GM19324 (cell line): ENCODE measurements at regions not wholly inside any gene's neighbourhood (a gene's known extent, or its start where the extent isn't known, plus 50 kb on each side); places are given as distances from the start of the nearest gene placed in this dataset.

Experiments used
- ATAC-seq: cut with Tn5 transposase; IDR thresholded peaks from one replicate; pipeline ENCODE4 v1.9.1; 2021; ENCODE audit warnings: mild to moderate bottlenecking, moderate library complexity; ENCODE audit not compliant: unreplicated experiment, low FRiP score

- ATAC-seq: no peak
Measured at GRCh38 chr10:58017719-58018367, 249.9 kb downstream of the IPMK start.

GRCh38 chr10:58016614-58017013 is 251.1 kb downstream of the IPMK start:
- no peak for ATAC-seq

GRCh38 chr10:58014436-58014835 is 253.3 kb downstream of the IPMK start:
- ATAC-seq: no peak

- ATAC-seq: no peak
Measured at GRCh38 chr10:58013406-58013805, 254.3 kb downstream of the IPMK start.

GRCh38 chr10:58010073-58010702 is 257.5 kb downstream of the IPMK start:
- no peak for ATAC-seq

DNA sequence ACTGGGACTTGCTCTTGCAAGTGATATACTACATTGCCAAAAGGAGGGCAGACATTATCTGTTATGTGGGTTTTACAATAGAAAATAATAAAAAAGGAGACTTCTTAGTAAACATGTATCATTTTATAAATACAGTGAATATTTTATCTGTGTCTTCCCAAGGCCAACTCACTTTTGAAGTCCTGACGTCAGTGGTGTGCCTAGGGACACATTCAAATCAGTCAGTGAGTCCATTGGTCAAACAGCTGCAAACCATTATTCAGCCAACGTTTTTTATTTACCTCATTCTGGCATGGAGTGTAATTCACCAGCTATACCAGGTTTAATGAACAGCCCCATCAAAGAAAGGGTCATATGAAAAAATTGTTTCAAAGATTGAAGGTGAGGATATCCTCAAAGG is 263.7 kb downstream of the IPMK start:
- ATAC-seq: no peak

DNA sequence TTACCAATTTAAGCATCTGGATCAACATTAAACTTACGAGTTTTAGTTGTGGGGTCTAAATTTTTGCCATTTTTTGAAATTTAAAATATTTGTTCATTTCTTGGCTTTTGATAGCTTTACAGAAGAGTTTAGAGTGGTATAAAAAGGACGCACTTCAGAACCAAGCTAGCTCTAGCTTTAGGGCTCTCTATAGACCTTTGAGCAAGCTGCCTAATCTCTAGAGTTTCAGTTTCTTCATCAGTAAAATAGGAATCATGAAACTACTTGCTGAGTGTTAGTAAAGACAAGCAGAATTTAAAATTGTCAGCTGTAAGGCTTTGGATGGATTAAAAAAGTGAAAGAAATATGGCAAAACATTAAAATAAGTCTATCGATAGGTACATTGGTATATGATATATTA is 266.5 kb downstream of the IPMK start:
- no peak for ATAC-seq

DNA sequence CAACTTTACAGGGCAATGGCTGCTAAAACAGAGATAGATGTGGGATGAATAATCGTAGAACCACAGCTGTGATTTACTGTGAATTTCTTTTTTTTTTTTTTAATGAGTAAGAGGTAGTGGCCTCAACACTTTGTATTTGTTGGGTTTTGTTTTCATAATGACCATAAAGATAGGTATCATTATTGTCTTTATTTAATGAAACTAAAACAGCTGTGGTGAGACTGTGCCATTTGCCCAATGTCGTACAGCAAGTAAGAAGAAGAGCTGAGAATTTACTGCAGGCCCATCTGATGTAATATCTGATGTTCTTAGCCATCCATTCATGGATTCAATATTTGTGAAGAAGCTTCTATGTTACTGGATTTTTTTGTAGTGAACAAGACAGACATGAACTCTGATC is 271.2 kb downstream of the IPMK start:
- no peak for ATAC-seq

GRCh38 chr10:57993302-57993701 is 274.4 kb downstream of the IPMK start:
- ATAC-seq: no peak

- ATAC-seq: no peak
Measured at GRCh38 chr10:57992321-57993077, 275.2 kb downstream of the IPMK start.

- no peak for ATAC-seq
Measured at GRCh38 chr10:57988964-57989363, 278.7 kb downstream of the IPMK start.

DNA sequence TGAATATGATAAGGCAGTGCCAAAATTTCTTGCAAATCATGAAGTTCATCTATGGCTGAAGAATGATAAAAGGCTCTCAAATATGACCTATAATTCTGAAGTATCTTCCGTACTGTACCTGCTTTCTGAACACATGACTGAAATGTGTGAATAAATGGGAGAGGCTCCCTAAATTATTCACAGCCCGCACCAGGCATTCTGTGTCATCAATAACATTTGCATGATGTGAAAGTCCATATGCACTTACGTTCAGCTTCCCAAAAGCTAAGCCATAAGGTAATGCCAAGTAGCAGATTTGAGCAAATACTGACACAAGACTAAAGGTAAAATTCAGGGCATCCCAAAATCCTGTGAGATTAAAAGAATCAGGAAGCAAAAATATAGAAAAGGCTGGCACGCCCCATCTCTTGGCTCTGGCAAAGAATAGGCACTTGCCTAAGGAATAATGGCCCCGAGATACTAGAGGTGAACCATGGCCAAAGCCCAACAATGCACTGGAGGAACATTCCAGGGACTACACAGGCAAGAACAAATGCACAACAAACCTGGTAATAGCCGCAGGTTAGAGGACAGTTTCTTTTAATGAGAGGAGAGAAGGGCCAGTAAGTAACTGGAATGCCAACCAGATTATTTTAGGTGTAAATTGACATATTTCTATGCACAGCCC is 280.5 kb downstream of the IPMK start:
- no peak for ATAC-seq

DNA sequence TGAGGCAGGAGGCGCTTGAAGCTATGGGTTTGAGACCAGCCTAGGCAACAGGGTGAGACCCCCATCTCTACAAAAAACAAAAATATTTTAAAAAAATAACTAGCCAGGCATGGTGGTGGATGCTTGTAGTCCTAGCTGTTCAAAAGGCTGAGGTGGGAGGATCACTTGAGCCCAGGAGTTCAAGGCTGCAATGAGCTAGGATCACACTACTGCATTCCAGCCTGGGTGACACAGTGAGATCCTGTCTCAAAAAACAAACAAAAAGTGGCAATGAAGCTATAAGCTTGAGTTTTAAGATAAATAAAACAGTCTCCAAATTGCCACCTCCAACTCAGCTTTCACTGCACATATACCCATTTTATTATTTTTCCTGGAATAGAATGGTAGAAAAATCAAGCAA is 281.3 kb downstream of the IPMK start:
- ATAC-seq: no peak

DNA sequence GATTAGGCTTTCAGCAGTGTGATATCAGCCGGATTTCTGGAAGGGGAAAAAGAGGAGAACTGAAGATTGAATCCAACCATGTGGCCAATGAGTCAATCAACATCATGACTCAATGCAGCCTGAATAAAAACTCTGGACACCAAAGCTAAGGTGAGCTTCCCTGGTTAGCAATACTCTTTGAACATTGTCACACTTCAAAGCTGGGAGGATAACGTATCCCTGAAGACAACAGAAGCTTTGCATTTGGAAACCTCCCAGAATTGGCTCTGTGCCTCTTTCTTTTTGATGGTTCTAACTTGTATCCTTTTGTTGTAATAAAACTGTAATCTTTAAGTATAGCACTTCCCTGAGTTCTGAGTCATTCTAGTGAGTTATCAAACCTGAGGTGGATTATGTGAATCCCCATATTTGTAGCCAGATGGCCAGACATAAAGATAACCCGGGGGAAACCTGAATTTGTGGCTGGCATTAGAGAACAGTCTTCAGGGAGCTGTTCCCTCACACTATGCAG is 284.4 kb downstream of the IPMK start:
- ATAC-seq: no peak

GRCh38 chr10:57982091-57982490 is 285.6 kb downstream of the IPMK start:
- ATAC-seq: no peak

- ATAC-seq: no peak
Measured at GRCh38 chr10:57979956-57980355, 287.7 kb downstream of the IPMK start.

DNA sequence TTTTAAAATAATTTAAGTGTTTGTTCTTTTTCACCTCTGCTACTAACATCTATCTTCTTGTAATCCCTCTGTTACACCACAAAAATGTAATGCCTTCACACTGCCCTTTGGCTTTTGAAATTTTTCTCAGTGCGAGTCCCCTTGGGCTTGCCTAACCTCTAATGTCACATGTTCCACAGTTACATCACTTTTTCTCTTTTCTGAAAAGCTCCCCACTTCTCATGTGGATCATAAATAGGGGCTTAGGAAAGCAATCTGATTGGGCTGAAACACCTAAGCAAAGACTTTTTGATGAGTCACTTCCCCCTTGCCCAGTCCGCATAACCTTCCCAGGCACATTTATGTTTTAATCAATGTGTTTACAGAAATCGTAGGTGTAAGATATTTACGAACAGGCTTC is 288.2 kb downstream of the IPMK start:
- ATAC-seq: no peak

GRCh38 chr10:57977262-57977661 is 290.4 kb downstream of the IPMK start:
- ATAC-seq: no peak

GRCh38 chr10:57973451-57973850 is 294.2 kb downstream of the IPMK start:
- ATAC-seq: no peak

GRCh38 chr10:57972783-57973182 is 294.9 kb downstream of the IPMK start:
- no peak for ATAC-seq
